HL-60 (cell line): ENCODE measurements at regions not wholly inside any gene's neighbourhood (a gene's known extent, or its start where the extent isn't known, plus 50 kb on each side); places are given as distances from the start of the nearest gene placed in this dataset.
A peak's percentile ranks its signal among the peaks of the same experiment; 100 is the strongest.

Experiments
- DNase-seq, 2 experiments: peaks; one replicate each; pipeline ENCODE4 v3.0.0-alpha.2; 2010 to 2020; ENCODE audit warnings: low read depth in 1 of 2, low spot score in 1 of 2
- H3K27ac ChIP-seq: fragments of 250-450 bp; sonication (Bioruptor Pico); replicated peaks from 2 replicates; pipeline ENCODE4 v1.5.1; 2020; ENCODE audit warnings: mild to moderate bottlenecking, moderate library complexity
- H3K27me3 ChIP-seq: fragments of 250-450 bp; sonication (Bioruptor Pico); 2 replicates; pipeline ENCODE4 v1.5.1; 2021; ENCODE audit warnings: mild to moderate bottlenecking, moderate library complexity; ENCODE audit not compliant: insufficient read depth, poor library complexity, severe bottlenecking
- H3K4me3 ChIP-seq: replicated peaks from 2 replicates; pipeline ENCODE4 v1.5.1; 2011; ENCODE audit warnings: mild to moderate bottlenecking, control low read depth, low read length; ENCODE audit not compliant: insufficient read depth
- GABPA ChIP-seq: IDR thresholded peaks from 2 replicates; pipeline ENCODE4 v1.6.1; 2012; ENCODE audit warnings: low read depth
- POLR2AphosphoS5 ChIP-seq: IDR thresholded peaks from 2 replicates; pipeline ENCODE4 v1.6.1; 2012; ENCODE audit warnings: low read depth
- SPI1 ChIP-seq: IDR thresholded peaks from 2 replicates; pipeline ENCODE4 v1.6.1; 2012; ENCODE audit warnings: low read depth, mild to moderate bottlenecking, borderline replicate concordance
- TF ChIP-seq, protein P1 (sequence below): IDR thresholded peaks from one replicate; pipeline ENCODE4 v1.5.1; 2011; ENCODE audit warnings: low read length, control low read depth, inconsistent platforms; ENCODE audit not compliant: insufficient read depth
- TF ChIP-seq, protein P2 (sequence below): IDR thresholded peaks from 2 replicates; pipeline ENCODE4 v1.6.1; 2012; ENCODE audit warnings: low read depth; ENCODE audit not compliant: insufficient replicate concordance

DNA sequence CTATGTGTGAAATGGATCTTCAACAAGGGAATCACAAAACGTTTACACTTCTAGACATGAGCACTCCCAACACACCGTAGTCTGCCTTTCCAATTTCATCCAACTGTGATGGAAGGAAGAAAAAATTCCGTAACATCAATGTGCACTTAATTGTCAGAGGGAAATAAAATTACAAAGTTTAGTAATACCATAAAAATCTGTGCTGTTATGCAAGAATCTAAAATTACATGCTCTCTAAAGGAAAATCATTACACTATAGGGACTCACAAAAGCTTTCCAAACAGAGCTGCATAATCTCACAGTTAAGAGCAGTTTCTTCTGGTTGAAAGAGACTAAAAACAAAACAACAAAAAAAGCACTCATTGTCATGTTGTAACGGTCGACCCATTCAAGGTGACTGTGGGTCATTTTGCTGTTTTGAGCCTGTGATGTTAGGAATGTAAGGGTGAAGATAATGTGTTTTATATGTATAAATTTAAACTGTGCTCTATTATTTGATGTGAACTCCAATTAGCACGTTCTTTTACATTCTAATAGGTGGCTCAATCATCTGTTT lies 698.0 kb downstream of the TDRD15 start:
- H3K27ac ChIP-seq = no peak overlapping the region
- no peak for DNase-seq
- TF ChIP-seq, protein P1, sequence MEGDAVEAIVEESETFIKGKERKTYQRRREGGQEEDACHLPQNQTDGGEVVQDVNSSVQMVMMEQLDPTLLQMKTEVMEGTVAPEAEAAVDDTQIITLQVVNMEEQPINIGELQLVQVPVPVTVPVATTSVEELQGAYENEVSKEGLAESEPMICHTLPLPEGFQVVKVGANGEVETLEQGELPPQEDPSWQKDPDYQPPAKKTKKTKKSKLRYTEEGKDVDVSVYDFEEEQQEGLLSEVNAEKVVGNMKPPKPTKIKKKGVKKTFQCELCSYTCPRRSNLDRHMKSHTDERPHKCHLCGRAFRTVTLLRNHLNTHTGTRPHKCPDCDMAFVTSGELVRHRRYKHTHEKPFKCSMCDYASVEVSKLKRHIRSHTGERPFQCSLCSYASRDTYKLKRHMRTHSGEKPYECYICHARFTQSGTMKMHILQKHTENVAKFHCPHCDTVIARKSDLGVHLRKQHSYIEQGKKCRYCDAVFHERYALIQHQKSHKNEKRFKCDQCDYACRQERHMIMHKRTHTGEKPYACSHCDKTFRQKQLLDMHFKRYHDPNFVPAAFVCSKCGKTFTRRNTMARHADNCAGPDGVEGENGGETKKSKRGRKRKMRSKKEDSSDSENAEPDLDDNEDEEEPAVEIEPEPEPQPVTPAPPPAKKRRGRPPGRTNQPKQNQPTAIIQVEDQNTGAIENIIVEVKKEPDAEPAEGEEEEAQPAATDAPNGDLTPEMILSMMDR = no peak
- no peak for TF ChIP-seq SPI1
- no peak for TF ChIP-seq GABPA

DNA sequence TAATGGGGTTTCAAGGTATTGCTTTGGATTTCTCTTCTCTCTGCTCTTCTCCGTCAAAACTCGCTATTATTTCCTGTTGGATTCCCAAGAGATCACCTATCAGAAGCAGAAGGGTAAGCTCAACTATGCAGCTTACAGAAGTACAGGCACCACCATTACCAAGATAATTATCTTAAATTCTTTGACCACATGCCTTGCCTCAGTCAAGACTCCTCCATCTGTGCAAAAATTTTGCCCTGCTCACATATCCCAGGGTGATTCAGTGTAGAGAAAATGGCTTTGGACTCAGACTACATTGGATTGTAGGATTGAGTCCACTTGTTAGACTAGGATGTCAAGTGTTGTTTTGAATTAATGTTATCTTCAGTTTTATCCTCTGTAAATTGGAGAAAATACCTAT lies 698.7 kb downstream of the TDRD15 start:
- TF ChIP-seq POLR2AphosphoS5 = no peak
- Histone ChIP-seq H3K27me3 (no peaks in the 10 kb centered on the region), H3K4me3 (no peak overlapping the region), H3K27ac (no peak overlapping the region)
- DNase-seq = no peak

More for the DNA sequence above, 698.0 kb downstream of the TDRD15 start:
- Histone ChIP-seq H3K4me3 (no peak overlapping the region), H3K27me3 (no peaks in the 10 kb centered on the region)

DNA sequence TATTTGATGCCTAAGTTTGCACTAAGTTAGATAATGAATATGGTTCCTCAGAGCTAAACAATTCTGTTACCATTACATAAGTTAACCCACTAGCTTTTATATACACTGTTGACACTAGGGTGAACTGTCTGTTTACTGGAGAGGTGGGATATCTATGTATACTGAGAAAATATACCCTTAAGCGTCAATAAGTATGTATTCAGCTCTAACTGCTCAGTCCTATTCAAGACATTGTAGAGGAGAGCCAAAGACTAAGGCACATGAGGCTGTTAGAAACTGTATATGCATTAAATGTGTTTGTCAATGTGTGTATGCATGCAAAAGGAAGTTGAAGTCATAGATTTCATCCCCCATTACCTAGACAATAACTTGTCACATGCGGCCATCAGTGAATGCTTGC lies 710.0 kb downstream of the TDRD15 start:
- no peak for DNase-seq
- Histone ChIP-seq H3K27ac (no peak overlapping the region), H3K4me3 (no peak overlapping the region), H3K27me3 (no peaks in the 10 kb centered on the region)
- TF ChIP-seq GABPA (no peak), SPI1 (no peak), POLR2AphosphoS5 (no peak)
- TF ChIP-seq, protein P2, sequence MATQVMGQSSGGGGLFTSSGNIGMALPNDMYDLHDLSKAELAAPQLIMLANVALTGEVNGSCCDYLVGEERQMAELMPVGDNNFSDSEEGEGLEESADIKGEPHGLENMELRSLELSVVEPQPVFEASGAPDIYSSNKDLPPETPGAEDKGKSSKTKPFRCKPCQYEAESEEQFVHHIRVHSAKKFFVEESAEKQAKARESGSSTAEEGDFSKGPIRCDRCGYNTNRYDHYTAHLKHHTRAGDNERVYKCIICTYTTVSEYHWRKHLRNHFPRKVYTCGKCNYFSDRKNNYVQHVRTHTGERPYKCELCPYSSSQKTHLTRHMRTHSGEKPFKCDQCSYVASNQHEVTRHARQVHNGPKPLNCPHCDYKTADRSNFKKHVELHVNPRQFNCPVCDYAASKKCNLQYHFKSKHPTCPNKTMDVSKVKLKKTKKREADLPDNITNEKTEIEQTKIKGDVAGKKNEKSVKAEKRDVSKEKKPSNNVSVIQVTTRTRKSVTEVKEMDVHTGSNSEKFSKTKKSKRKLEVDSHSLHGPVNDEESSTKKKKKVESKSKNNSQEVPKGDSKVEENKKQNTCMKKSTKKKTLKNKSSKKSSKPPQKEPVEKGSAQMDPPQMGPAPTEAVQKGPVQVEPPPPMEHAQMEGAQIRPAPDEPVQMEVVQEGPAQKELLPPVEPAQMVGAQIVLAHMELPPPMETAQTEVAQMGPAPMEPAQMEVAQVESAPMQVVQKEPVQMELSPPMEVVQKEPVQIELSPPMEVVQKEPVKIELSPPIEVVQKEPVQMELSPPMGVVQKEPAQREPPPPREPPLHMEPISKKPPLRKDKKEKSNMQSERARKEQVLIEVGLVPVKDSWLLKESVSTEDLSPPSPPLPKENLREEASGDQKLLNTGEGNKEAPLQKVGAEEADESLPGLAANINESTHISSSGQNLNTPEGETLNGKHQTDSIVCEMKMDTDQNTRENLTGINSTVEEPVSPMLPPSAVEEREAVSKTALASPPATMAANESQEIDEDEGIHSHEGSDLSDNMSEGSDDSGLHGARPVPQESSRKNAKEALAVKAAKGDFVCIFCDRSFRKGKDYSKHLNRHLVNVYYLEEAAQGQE = no peak

DNA sequence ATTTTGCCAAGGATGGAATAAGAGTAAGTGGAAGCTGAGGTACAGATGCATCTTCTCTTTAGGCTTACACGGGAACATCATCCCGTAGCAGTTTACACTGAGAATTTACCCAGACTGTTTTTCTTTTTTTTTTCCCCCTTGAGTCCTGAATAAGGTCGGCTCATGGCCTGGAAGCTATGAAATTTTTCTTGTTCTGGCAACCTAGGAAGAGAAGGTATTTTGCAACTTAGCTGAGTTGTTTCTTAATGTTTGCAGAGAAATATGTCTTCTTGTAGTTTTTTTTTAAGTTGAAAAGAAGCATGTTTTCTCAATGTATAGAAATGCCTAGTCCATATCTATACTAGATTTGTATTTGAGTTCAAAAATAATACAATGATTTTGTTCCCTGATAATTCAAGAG lies 712.5 kb downstream of the TDRD15 start:
- peak in 1 of 2 experiments; percentile 38 for DNase-seq

More for the DNA sequence above, 712.5 kb downstream of the TDRD15 start:
- Histone ChIP-seq H3K4me3 (no peak overlapping the region), H3K27me3 (no peaks in the 10 kb centered on the region), H3K27ac (no peak overlapping the region)
- TF ChIP-seq POLR2AphosphoS5 (no peak), GABPA (no peak), SPI1 (no peak)
- TF ChIP-seq, protein P1 = no peak
- TF ChIP-seq, protein P2 = no peak
